GM23248 (cell line): ENCODE measurements at regions not wholly inside any gene's neighbourhood (a gene's known extent, or its start where the extent isn't known, plus 50 kb on each side); places are given as distances from the start of the nearest gene placed in this dataset.

Source experiments
- EZH2 ChIP-seq: fragments of 200-600 bp; sonication (generic); IDR thresholded peaks from 2 replicates; pipeline ENCODE4 v1.6.1; 2018; ENCODE audit warnings: antibody characterized with exemption, mild to moderate bottlenecking; ENCODE audit not compliant: insufficient read depth, poor library complexity, severe bottlenecking
- EZH2phosphoT487 ChIP-seq: fragments of 200-600 bp; sonication (generic); IDR thresholded peaks from 2 replicates; pipeline ENCODE4 v1.6.1; 2018; ENCODE audit warnings: antibody characterized with exemption, moderate library complexity, mild to moderate bottlenecking, low read depth; ENCODE audit not compliant: insufficient read depth

DNA sequence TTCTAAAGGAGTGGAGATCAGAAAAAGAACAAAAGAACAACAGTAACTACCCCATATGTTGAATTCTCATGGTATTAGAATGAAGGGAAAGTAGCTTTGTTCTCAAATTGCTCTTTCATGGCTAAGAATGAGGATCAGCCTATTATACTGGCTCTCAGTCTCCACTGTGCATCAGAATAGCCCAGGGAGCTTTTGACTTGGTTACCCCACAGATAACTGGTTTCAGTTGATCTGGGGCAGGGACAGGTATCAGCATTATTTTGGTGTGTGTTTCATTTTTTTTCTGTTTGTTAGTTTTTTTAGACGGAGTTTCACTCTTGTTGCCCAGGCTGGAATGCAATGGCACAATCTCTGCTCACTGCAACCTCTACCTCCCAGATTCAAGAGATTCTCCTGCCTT, 311.7 kb upstream of the TLE3 start:
- TF ChIP-seq EZH2 (no peak), EZH2phosphoT487 (no peak)
